Amygdala (tissue), 56 donors: ENCODE measurements at regions not wholly inside any gene's neighbourhood (a gene's known extent, or its start where the extent isn't known, plus 50 kb on each side); places are given as distances from the start of the nearest gene placed in this dataset.

Experiments
- DNase-seq, 56 donors: peaks; one replicate each; lab custom pipeline; 2025; lab: John Stamatoyannopoulos, UW

DNA sequence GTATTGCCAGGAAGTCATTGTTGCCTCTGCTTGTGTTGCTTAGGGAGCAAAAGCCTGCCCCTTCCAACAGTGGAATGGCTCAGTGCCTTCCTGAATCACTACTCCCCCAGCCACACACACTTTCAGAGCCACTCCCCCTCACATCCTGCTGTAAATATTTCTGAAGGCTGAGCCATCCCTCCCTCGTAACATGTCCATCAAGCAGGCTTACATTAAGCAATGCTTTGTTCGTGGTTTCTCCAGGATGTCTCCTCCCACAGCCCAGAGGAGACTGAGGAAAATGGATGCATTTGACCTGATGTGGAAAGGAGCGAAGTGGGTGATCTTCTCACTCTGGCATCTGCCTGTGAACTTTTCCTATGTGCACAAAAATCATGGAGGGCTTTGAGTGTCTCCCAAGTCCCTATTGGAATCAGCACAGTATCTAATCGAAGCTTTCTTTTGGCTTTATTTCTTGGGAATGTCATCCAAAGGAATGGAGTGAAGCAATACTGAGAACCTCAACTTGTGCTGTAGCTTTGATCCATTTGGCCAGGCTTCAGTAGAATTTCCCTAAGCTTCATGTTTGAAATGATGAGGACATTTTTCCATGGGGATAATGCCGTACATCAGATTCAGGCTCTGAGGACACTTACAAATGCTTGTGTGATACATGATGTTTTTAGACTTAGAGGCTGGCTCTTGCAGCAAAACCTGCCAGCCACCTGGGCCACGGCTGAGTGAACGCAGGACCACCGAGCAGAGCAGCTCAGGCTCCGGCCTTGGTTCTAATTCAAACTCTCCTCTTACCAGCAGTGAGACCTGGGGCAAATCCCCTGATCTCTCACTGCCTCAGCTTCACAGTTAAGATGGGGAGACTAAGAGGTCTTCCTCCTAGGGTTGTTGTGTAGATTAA lies 389.1 kb downstream of the ENC1 start:
- peak in 10 of 56 donors; percentile 8 to 48 (median 20) for DNase-seq

DNA sequence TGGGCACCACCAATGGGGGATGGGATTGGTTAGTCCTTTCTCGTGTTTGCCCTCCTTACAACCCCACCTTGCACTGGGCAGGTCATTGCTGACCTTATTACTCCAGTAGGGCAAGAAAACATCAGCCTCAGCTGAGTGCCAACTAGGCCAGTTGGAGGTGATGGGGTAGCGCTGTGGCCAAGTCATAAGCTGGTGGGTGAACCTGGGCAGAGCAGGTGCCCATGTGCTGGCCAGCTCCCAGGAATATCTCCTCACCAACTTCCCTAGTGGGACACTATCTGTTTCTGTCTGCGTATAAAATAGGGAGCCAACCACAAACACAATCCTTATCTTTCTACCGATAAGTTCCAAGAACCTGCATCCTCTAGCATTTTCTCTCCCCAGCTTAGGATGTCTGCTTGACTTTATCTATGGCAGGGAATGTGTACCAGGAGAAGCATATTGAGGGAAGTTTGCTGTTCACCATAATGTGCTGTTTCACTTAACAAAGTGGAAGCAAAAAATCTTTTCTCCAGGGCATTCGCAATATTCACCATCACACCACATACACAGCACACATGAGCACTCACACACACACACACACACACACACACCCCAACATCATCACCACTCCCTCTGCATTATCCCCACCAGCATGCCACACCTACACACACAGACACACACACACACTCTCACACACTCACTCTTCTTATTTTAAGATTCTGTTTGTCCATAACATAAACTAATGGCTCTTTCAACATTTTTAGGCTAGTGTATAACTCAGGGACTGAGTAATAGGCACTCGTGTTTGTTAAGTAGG lies 390.0 kb downstream of the ENC1 start:
- no peak for DNase-seq

DNA sequence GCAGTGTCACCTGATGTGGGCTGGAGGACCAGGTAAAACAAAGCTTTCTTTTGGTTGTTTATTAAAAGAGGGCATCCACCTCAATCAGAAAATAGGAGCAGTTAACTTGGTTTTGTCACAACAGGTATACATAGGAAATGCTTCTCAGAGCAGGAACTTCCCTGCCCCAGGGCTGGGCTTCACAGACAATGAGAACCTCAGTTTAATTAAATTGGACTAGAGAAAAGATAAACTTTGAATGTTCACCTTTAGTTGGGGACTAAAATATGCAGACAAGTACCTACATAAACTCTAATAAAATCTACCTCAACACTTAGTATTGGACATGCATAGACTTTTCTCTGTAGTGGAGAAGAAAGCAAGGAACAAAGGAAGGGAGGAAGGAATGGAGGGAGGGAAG lies 392.0 kb downstream of the ENC1 start:
- DNase-seq, result no peak

DNA sequence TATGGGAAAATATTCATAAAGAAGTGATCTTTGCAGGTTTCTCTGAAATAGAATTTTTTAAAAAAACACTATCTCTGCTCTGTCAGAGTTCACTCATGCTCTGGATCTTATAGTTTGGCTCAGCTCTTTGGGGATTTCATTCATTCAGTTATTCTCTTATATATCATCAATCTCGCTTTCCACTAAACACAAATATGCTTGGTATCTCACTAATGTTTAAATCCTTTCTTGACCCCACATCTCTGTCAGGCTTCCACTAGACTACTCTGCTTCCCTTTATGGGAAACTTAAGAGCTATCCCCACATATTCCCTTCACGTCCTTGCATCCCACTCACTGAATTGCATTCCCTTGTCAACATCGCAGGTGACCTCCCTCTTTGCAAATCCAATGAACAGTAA lies 396.1 kb downstream of the ENC1 start:
- no peak for DNase-seq

DNA sequence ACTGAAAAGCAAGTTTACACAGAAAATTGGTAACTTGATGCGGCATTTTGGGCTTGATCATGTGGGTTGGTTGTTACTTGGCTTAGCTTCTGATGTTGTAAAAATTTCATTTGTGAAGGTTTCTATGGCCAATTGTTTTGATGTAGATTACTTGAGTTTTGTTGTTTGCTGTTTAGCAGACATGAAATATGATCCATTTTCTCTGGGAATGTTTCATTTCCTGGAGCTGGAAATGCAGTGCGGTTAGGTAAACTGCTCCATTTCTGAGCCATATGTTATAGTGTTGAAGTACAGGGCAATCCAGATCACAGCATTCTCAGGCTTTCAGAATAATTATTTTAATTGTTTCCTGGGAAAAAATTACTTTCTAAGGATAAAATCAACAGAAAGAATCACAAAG lies 396.9 kb downstream of the ENC1 start:
- no peak for DNase-seq

DNA sequence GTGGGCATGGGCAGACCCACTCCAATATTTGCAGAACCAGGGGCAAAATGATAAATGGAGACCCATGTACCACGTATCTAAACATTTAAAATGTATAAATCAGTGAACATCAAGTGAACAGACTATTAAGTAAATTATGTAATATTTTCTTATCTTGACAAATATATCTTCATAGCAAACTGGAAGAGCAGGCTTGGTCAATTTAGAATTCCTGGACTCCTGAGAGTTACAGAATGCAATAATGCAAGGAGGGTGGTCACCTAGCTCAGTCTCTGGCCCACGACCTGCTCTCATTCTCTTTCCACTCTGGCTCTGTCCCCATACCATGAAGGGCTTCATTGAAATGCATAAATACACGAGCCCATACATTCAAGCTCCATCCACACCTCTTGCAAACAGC lies 398.0 kb downstream of the ENC1 start:
- DNase-seq, result no peak

DNA sequence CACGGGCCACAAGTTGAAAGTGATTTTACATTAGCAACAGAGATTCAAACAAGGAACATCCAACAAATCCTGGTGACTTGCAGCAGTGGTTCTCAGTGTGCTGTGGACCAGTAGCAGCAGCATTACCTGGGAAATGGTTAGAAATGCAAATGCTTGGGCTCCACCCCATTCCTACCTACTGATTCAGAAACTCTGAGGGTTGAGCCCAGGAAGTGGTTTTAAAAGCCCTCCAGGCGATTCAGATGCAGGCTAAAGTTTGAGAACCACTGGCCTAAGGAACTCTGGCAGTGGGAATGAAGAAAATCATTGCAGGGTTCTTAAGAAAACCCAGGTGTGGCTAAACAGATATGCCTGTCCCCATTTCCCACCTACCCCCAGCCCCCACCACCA lies 398.8 kb downstream of the ENC1 start:
- DNase-seq, result no peak

DNA sequence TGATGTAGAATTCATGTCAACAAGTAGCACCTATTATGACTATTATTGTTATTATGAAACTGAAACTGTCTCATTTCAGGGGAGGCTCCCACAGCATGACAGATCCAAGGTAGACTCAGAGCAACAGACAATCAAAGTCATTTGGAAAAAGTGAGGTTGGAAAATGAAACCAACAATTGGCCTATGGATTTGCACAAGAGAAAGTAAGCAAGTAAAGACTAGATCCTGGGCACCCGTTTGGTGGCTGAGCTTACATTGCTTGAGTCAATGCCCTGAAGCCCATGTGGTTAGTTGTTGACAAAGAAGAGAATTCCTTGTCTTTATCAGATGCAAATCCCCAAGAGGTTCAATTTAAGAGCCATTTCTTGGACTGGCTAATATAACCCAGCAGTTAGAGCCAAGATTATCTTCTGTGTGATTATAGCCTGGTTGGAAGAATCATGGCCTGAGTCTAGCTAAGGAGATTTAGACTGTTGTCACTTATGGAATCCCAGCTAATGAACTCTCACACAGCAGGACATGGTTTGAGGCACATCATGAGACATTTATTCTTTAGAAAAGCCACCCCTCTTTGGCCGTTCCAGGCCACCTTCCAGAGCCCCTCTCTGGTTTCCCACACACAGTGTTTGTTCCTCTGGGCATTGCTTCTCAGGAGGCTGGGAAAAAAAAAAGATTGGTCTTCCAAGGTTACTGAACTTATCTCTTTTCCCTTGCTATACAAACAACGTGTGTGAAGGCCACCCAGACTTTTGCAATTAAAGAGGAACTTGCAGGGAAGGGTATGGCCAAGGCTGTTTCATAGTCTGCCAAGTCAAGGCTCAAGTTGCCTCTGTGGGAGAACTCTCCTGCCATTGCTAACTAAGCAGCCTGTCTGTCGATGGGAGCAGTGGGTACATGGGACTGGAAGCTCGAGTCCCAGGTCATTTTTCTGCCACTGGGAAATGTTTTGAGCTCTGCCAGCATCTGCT lies 399.5 kb downstream of the ENC1 start:
- DNase-seq, result no peak

DNA sequence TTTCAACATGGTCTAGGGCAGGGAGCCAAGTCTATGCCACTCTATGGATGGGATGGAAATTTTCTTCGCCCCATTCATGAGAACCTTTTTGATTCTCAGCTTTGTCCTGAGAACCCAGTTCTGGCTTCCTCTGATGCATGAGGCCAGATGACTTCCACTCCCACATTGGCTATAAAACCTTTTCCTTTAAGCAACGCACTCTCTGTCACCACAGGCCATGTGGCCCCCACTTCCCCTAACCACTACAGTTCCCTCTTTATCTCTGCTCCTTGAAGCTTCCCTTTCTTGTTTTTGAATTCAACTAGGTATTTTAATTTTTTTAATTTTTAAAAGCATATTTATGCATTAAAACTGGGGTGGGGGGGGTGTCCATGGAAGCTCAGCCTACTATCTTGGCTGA lies 401.3 kb downstream of the ENC1 start:
- peak in 6 of 56 donors; percentile 2 to 63 (median 17) for DNase-seq

DNA sequence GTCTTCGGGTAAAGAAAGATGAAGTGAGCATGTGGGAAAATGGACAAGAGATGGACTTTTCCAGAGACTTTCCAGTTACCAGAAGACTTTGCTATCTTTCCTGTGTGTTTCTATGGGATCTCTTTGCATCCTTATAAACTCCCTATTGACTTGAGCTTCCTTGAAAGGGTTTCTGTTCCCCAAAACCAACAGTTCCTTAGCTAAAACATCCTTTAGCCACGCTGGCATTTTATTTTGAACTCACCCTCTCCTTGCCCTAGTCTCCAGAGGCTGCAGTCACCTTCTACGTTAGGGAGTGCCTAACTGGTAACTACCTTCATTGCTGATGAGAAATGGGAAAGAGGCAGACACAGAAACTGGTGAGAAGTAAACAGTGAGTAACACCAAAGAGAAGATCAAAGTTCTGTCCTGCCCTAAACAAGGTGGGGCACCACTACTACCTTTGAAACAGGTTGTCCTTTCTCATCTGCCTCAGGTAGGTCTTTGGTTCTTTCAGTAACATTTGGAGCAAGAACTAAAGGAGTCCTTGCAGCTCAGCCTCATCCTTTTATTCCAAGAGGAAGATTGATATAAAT lies 402.9 kb downstream of the ENC1 start:
- DNase-seq, result no peak

DNA sequence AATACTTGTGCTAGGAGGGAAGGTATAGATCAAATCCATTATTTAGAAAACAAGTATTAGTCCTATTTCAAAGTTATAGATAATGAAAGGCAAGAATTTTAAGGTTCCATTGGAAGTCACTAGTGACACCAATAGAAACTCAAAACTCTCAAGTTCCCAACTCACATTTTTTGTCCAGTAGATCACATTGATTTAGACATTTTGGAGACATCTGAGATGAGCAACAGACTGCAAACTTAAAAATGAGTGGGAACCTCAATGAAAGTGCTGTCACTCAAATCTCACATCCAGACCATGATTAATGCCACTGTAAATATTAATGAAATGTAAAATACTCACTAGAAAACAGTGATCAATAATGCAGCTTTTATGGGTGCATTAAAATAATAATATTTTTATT lies 405.0 kb downstream of the ENC1 start:
- DNase-seq, result no peak

DNA sequence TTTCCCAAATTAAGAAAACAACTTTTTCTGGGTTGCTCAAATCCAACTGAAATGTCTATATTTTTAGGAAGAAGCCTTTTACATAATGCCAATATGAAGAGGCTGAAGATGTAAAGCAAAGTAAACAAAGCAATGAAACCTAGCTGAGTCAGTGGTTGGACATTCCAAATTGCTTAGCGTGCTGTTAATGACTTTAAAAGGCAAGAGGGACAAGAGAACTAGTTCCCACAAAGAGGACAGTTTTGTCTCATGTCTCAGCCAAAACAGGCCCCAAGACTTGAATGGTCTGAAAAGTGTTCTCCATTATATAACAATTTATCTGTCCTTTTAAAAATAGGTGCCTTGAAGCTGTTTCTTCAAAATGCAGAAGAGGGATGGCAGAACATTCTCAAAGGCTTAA lies 407.0 kb downstream of the ENC1 start:
- DNase-seq, result no peak

DNA sequence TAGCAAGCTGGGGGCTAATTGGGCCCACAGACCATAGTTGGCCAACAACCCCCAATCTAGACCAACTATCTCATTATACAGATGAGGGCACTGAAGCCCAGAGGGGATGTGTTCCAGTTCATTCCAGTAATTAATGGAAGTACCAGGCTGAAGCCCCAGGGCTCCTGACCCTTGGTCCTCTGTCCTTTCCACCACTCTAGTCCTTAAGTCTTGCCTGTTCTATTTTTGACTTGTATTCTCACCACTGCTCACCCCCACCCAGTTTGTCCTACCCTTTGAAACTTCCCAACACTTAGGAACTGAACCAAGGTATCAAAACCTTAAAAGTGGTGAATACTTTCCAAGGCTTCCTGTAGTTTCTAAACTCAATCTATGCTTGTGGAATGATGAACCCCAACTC lies 407.4 kb downstream of the ENC1 start:
- DNase-seq, result no peak

DNA sequence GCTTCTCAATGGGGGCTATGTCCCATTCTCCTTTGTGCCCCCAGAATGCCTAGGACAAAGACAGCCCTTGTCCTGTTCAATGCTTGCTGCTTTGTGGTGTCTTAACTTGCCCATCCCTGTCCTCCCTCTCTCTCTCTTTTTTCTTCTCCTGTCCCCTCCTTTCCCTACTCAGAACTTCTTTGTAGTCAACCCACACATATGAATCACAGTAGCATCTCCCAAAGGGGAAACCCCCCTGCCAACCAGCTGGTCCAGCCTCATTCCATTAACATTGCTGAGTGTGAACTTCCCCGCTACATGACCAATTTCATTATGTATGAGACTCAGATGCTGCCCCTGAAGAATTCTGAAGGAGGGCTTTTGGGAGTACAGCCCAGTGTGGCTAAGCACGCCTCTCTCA lies 408.3 kb downstream of the ENC1 start:
- peak in 1 of 56 donors; percentile 19 for DNase-seq

DNA sequence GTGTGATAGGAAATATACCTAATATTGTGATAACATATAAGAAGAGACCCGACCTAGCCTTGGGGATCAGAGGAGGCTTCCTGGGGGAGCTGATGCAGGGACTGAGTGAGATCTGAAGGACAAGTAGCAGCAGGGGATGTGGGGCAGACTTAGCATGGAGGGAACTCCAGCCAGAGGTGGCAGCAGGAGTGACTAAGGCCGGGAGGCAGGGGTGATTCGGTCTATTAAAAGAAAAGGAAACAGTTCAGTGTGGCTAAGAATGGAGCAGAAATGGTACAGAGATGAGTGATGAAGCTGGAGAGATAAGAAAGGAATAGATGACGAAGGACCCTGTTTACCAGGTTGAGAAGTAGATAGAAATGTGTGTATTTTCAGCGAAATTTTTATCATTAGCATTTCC lies 408.8 kb downstream of the ENC1 start:
- no peak for DNase-seq

DNA sequence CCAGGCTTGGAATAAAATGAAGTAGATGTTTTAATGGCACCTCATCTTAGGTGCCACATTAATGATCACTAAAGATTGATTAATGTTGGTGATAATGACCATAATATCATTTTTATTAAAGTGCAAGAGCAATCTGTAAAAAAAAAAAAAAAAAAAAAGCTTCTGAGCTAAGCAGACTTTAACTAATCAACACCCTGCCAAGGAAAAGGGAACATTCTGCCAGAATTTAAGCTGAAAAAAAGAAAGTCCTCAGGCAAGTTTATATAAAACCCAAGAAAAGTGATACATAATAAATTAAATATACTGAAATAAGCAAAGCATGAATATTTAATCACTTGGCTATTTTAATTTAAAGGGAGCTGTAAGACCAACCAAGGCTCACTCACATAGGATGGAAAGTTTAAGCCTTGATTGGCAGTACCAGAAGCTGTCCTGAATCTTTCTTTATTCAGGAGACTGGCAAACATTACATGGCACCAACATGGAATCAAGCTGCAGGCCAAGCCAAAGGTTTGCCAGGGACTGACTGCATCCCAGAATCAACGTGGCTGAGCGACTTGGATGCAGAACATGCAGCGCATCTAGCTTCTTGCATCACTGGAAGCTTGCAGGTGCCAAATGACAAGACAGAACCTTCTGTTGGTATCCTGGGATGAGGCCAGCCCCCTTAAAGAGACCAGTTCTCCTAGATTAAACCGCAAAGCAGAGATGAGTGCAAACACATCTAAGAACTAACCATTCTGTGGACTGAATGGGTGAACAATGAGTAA lies 413.6 kb downstream of the ENC1 start:
- peak in 13 of 56 donors; percentile 5 to 43 (median 20) for DNase-seq

DNA sequence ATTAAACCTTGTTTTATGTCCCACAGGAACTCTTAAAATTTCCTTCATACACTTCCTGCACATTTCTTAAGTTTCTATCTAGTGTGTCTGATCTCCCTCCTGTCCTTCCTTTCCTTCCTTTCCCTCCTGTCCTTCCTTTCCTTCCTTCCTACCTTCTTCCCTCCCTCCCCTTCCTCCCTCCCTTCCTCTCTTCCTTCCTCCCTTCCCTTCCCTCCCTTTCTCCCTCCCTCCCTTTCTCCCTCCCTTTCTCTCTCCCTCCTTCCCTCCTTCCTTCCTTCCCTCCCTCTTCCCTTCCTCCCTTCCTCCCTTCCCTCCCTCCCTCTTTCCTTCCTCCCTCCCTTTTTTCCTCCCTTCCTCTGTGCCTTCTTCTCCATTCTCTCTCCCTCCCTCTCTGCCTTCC lies 414.9 kb downstream of the ENC1 start:
- no peak for DNase-seq

DNA sequence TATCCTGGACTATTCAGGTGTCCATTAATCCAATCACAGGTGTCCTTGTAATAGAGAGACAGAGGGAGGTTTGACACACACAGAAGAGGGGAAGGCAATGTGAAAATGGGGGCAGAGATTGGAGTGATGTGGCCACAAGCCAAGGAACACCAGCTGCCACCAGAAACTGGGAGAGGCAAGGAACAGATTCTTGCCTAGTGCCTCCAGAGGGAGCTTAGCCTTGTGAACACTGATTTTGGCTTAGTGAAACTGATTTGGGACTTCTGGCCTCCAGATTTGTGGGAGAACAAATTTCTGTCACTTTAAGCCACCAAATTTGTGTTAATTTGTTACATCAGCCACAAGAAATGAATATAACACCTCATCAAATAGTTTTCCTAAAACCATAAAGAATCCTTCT lies 416.2 kb downstream of the ENC1 start:
- no peak for DNase-seq

DNA sequence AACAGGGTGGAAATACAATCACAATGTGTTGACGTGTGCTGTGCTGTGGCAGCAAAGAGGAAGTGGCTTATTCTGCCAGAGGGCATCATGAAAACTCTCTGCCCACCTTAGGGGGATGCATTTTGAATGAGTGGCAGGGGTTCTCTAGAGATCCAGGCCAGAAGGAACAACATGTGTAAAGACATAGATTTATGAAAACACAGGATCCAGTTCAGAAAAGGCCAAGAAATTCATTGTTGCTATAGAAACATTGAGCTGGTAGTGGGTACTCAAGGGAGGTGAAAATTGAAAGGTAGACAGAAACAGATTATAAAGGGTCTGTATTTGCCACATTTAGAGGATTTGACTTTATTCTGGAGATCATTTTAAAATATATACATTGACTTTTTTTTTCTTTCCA lies 417.7 kb downstream of the ENC1 start:
- no peak for DNase-seq

DNA sequence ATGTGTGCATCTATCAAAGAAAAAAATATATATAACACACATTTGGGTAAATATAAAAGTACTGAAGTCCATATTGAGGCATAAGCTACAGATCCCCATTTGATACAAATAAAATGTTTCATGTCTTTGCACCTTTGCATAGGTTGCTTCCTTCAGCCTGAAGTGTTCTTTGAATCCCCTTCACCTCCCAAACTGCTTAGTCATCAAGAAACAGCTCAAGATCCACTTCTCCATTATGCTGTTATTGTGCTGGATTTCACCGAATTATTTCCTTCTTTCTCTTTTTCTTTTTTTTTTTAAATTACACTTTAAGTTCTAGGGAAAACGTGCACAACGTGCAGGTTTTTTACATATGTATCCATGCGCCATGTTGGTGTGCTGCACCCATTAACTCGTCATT lies 419.1 kb downstream of the ENC1 start:
- no peak for DNase-seq
